Right kidney (tissue), 1 donor: ENCODE measurements at regions not wholly inside any gene's neighbourhood (a gene's known extent, or its start where the extent isn't known, plus 50 kb on each side); places are given as distances from the start of the nearest gene placed in this dataset.

ENCODE experiments used
- DNase-seq: peaks from one replicate; pipeline ENCODE4 v3.0.0-alpha.2; 2016

DNA sequence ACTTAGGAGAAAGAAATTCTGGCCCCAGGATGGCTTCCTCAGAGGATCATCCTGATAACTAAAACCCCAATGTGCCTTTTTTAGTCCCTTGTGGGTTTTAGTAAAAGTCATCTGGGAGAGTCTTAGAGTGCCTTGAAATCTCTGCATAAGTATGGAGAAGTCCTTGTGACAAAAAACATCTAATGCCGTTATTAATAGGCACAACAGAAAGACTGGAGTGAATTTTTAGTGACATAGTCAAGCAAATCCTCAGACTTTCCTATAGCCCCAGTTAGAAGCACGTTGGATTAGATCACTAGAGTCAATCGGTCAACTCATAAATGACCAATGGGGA, 108.2 kb upstream of the MPDZ start:
- no peak for DNase-seq

- no peak for DNase-seq
Measured at GRCh38 chr9:13386935-13387733, 107.6 kb upstream of the MPDZ start.

GRCh38 chr9:13386316-13386715, 106.8 kb upstream of the MPDZ start:
- no peak for DNase-seq

DNA sequence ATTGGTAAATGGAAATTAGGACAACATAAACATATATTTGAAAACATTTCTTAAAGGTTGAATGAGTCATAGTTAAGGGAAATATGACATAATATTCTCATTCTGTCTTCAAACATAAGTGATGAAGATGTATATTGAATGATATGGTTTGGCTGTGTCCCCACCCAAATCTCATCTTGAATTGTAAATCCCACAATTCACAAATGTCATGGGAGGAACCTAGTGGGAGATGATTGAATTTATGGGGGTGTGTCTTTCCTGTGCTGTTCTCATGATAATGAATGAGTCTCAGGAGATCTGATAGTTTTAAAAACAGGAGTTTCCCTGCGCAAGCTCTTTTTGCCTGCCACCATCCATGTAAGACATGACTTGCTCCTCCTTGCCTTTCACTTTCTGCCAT, 104.4 kb upstream of the MPDZ start:
- DNase-seq = no peak

DNA sequence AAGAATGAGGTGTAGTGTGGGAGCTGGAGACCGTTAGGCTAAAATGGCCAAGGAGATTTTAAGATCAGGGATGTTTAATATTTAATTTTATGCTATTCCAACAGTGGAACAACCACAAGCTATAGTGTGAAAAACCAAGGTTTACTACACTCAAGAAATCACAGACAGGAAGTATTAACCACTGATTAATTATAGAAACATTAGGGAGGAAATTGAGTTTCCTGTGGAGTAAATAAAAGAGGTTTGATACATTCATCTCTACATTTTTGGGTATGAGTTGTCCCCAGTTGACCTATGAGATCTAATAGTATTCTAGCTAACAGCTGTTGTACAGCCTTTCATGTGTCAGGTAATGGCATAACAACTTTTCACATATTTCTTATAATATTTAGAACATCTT, 103.7 kb upstream of the MPDZ start:
- no peak for DNase-seq

DNA sequence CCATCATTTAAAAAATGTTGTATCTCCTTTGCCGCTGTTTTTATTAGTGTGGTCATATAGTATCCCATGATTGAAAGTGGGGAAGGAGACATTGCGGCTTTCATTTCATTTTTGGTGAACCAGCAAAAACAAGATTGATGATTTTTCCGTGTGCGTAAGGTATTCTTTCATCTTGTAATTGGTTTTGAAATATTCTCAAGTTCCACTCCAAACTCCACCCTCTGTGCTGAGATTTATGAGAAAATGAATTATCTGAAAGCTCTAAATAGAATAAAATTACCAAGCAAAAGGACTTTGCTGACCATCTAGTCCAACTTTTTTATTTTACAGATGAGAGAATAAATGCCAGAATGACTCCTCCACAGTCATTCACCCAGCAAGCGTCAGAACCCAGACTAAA, 103.1 kb upstream of the MPDZ start:
- no peak for DNase-seq

GRCh38 chr9:13380903-13381302, 101.4 kb upstream of the MPDZ start:
- DNase-seq = no peak

DNA sequence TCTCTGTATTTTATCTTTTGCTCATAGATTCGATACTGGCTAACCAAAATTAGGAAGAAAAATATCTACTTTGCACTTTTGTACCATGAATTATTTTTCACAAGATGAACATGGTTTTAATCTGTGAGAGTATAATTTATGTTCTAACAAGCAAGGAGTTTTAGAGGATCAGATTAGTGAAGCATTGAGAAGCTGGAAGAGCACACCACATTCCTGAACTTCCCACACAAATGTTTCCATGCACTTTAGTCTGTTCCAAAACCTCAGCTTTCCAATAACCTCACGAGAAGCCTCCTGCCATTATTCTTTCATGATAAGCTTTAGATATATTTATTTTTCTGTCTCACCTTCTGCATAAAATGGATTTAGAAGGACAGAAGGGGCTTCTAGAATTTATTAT, 98.7 kb upstream of the MPDZ start:
- no peak for DNase-seq

GRCh38 chr9:13377171-13377925, 97.9 kb upstream of the MPDZ start:
- DNase-seq = no peak

GRCh38 chr9:13372510-13372909, 93.0 kb upstream of the MPDZ start:
- no peak for DNase-seq

GRCh38 chr9:13369431-13369830, 89.9 kb upstream of the MPDZ start:
- no peak for DNase-seq

DNA sequence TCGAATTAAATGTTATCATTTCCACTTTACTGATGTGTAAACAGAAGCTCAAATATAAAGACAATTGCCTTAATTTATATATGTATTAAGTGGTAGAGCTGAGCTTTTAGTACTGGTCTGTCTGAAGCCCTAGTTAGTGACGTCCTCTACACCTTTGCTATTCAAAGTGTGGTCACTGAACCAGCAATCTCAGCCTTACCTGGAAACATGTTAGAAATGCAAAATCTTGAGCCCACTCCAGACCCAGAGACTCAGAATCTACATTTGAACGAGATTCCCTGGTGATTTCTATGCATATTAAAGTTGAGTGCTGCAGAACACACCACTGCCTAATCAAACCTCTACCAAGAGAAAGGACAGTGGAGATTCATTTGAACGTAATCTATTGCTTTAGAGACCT, 88.3 kb upstream of the MPDZ start:
- DNase-seq = no peak

DNA sequence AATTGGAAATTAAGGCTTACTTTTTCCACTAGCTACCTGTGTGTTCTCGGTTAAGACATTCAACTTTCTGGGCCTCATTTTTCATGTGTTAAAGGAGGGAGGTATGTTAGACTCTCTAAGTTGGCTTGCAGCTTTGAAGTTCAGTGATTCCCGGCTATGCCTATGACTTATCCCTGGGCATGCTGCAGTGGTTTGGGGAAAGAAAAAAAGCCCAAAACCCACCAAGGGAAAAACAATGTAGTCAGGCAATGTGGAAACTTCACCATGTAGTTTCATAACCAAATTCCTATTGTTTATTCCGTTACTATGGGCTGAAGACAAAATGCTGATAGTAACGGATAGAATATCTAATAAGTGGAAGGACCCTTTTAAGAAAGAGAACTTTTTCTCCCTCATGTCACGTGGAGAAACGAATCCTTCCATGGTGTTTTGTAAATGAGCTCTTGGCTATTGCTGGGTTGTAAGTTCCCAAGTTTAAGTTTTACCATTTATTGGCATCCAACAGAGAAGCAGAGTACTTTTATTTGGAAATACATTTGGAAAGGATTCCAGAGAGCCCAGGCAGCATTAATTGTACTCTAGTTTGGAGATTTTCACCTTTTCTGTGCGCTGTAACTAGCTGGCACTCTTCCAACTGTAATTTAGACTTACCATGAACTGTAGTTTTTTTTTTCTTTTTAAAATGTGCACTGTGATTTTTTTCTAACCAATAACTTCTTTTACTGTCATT, 84.9 kb upstream of the MPDZ start:
- DNase-seq = no peak

- no peak for DNase-seq
Measured at GRCh38 chr9:13361076-13361475, 81.6 kb upstream of the MPDZ start.

DNA sequence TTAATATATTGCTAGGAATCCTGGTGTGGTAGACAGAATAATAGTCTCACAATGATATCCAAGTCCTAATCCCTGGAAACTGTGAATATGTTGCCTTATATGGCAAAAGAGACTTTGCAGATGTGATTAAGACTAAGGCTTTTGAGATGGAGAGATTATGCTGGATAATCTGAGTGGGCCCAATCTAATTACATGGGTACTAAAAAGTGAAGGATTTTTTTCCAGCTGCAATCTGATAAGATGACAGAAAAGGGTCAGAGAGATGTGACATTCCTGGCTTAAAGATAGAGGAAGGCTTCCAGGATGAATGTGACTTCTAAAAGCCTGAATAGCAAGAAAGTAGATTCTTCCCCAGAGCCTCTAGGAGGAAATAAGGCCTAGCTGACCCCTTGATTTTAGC, 80.7 kb upstream of the MPDZ start:
- DNase-seq = no peak

- DNase-seq = no peak
Measured at GRCh38 chr9:13358128-13358527, 78.6 kb upstream of the MPDZ start.

- no peak for DNase-seq
Measured at GRCh38 chr9:13354733-13355132, 75.2 kb upstream of the MPDZ start.

DNA sequence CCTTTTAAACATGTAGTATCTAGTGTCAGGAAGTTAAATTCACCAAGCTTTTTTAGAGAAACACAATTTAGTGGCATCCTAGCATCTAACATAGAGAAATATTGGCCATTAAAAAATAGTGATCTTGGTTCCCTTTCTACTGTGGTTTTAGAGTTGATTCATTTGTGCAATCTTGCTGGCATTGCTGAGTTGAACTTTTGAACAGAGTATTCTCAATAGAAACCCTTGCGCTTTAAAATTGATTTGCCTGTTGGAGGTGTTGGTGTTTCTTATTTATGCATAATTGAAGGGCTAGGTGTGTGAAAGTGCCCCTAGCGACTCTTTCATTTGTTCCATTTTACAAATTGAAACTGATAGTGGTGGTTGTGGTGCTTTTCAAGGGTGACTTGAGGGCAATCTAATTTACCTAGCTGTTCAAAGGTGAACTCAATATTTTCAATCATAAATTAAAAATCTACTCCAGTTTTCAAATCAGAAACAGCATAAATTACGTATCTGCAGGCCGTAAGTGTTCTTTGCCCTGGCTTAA, 73.0 kb upstream of the MPDZ start:
- DNase-seq = no peak

- DNase-seq = no peak
Measured at GRCh38 chr9:13351778-13352386, 72.4 kb upstream of the MPDZ start.

DNA sequence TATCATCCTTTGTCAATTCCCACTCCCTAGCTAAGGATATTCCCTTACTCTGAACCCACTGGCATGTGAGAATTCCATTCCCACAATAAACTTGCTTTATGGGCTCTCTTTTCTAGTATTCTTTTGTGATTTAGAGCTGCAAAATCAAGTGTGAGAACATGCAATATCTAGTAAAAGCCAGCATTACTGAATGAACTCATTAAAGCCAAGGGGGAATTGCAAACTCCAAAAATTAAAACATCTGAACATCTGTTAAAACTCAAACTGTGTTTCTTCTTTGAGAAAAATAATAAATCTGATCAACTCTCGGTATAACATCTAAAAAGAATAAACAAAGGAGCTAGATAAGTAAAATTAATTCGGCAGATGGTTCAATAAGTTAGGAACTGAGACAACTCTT, 53.1 kb upstream of the MPDZ start:
- no peak for DNase-seq

DNA sequence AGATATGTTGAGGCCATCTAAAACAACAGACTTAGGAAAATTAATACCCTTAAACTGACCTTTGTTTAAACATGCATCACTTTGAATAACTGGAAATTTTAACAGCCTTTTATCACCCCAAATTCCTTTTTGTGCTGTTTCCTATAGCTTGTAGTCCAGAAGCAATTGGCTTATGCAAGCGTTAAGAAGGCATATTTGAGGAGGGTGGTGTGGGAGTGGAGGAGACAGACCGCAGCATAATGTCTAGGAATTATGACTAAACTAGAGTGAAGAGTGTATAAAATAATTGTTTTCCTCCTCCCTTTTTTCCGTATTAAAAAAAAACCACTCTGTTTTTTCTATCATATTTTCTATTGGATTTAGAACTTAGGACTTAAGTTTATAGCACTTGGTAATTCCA, 51.8 kb upstream of the MPDZ start:
- DNase-seq = no peak

DNA sequence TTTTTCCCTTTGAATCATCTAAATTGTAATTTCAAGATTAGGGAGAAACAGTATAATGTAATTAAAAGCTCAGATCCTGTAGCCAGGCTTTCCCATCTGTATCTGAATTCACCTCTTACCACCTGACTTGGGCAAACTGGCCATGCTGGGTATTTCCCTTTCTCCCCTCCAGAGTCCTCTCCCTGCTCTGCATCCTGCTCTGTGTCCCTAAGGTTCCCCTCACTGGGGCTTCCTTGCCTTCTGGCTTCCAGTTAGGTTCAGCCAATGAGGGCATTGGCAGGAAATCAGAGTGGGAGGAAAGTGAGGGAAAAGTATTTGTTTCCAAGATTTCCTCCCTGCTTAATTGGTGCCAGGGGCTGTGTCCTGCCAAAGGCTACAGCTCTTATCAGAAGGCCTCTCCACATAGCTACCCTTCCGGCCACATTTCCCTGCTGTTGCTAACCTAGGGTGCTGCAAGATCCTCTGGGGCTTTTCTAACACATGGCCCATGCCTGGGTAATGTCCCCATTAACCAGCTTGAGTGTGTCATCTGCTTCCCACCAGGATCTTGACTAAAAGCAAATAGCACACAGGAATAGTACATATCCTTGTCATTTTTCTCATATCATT, 51.0 kb upstream of the MPDZ start:
- no peak for DNase-seq
